ENCODE measurements at regions not wholly inside any gene's neighbourhood (a gene's known extent, or its start where the extent isn't known, plus 50 kb on each side); places are given as distances from the start of the nearest gene placed in this dataset.

GRCh38 chr1:59104191-59104760 is 192.6 kb upstream of the FGGY start:
- TF ChIP-seq POLR2AphosphoS5 (IDR thresholded peaks at IDR 0.05; ENCODE audit: low read depth, low read length), result no peak
- TF ChIP-seq SIN3A (IDR thresholded peaks at IDR 0.05; ENCODE audit: borderline replicate concordance, insufficient read depth, low read length), result no peak
- TF ChIP-seq TAF1 (IDR thresholded peaks at IDR 0.05; ENCODE audit: borderline replicate concordance, insufficient read depth, low read length), result no peak
- TF ChIP-seq REST (IDR thresholded peaks at IDR 0.05; ENCODE audit: insufficient read depth in 1 of 2, low read depth in 2 of 2, low read length in 2 of 2), result no peak

Data from PFSK-1 (cell line).